AG09319 (cell line): ENCODE measurements at regions not wholly inside any gene's neighbourhood (a gene's known extent, or its start where the extent isn't known, plus 50 kb on each side); places are given as distances from the start of the nearest gene placed in this dataset.

Experiments used
- DNase-seq: peaks from one replicate; pipeline ENCODE4 v3.0.0-alpha.2; 2010; ENCODE audit warnings: low read depth; ENCODE audit errors: extremely low read depth
- TF ChIP-seq, protein P1 (sequence below): IDR thresholded peaks from 2 replicates; pipeline ENCODE4 v1.5.1; 2011; ENCODE audit warnings: low read depth, mild to moderate bottlenecking, inconsistent platforms, low read length, moderate library complexity

DNA sequence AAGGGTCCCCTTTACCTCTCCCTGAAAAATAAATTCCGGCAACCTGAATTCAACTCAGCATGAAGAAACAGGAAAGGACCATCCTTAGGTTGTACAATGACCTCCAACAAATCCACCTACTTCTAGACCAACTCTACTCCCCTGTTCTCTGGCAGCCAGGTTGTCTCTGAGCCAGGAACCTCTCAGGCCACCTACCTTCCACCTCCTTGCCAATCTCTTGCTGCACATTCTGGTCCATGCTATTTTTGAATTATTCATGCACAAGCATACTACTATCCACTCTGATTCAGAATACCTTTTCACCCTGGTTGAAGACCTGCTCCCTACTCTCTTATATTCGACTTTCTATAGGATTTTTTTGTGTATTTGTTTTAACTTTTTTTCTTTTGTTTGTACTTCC is 415.0 kb upstream of the ZNF507 start:
- TF ChIP-seq, protein P1, sequence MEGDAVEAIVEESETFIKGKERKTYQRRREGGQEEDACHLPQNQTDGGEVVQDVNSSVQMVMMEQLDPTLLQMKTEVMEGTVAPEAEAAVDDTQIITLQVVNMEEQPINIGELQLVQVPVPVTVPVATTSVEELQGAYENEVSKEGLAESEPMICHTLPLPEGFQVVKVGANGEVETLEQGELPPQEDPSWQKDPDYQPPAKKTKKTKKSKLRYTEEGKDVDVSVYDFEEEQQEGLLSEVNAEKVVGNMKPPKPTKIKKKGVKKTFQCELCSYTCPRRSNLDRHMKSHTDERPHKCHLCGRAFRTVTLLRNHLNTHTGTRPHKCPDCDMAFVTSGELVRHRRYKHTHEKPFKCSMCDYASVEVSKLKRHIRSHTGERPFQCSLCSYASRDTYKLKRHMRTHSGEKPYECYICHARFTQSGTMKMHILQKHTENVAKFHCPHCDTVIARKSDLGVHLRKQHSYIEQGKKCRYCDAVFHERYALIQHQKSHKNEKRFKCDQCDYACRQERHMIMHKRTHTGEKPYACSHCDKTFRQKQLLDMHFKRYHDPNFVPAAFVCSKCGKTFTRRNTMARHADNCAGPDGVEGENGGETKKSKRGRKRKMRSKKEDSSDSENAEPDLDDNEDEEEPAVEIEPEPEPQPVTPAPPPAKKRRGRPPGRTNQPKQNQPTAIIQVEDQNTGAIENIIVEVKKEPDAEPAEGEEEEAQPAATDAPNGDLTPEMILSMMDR = no peak
- DNase-seq = no peak

DNA sequence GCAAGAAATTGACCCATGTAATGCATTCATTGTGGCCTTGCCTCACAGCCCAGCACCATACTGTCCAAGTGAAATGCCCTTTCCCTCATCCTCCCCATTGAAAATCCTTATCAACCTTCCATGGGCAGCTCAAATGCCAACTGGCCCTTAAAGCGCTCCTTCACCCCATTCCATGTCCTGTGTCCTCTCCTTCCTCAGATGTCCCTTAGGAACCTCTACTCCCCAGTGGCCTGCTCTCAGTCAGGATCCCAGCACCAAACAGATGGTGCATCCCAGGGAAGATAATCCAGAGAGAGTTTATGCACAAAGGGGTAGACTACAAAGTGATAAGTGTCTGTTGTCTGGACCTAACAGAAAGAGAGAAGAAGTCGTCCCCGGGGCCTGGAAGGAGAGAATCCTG is 407.4 kb upstream of the ZNF507 start:
- TF ChIP-seq, protein P1 = no peak
- DNase-seq = no peak

- no peak for DNase-seq
- TF ChIP-seq, protein P1 = no peak
These were observed 406.7 kb upstream of the ZNF507 start for GRCh38 chr19:31938675-31939074.

GRCh38 chr19:31940396-31940795 is 405.0 kb upstream of the ZNF507 start:
- DNase-seq = no peak
- TF ChIP-seq, protein P1 = no peak

DNA sequence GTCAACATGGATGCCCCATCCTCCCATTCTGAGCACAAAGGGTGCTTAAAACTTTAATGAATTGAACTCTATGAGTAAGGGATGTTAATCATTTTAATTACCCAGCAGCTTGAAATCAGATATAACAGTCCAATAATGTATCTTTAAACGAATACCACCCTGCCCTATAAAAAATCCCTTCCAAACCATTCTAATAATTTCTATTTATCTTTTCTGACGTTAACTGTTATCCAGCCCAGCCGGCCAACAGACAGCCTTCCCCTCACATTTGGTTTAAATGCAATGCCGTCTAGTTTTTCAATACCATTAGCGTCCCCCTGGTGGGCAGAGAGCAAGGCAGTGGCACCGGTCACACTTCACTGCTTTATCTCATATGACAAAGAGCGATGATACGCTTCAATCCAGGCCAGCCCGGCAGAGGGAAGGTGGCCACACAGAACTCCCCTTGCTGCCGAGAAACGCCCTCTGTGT is 402.2 kb upstream of the ZNF507 start:
- TF ChIP-seq, protein P1 = no peak
- no peak for DNase-seq

- no peak for DNase-seq
These were observed 401.6 kb upstream of the ZNF507 start for GRCh38 chr19:31943778-31944177.

DNA sequence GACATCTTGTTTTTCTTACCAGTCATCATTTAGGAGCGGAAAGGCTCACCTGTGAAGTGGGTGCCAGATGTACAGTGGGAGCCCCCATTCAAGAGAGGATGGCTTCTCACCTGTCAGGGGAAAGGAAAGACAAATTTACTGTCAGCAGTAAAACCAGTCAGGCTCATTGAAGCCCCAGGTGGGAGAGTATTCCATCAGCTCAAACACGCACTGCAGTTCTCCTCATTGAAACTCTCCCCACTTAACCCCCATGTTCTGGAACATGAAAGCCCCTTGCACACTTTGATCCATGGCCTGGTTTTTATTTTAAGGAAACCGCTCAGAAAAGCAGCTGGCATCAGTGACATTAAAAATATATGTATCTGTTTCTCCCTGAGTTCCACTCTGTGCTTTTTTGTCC is 401.1 kb upstream of the ZNF507 start:
- no peak for DNase-seq
- TF ChIP-seq, protein P1 = no peak

More at GRCh38 chr19:31943778-31944177, 401.6 kb upstream of the ZNF507 start:
- TF ChIP-seq, protein P1 = no peak
